ENCODE measurements at regions not wholly inside any gene's neighbourhood (a gene's known extent, or its start where the extent isn't known, plus 50 kb on each side); places are given as distances from the start of the nearest gene placed in this dataset.

DNA sequence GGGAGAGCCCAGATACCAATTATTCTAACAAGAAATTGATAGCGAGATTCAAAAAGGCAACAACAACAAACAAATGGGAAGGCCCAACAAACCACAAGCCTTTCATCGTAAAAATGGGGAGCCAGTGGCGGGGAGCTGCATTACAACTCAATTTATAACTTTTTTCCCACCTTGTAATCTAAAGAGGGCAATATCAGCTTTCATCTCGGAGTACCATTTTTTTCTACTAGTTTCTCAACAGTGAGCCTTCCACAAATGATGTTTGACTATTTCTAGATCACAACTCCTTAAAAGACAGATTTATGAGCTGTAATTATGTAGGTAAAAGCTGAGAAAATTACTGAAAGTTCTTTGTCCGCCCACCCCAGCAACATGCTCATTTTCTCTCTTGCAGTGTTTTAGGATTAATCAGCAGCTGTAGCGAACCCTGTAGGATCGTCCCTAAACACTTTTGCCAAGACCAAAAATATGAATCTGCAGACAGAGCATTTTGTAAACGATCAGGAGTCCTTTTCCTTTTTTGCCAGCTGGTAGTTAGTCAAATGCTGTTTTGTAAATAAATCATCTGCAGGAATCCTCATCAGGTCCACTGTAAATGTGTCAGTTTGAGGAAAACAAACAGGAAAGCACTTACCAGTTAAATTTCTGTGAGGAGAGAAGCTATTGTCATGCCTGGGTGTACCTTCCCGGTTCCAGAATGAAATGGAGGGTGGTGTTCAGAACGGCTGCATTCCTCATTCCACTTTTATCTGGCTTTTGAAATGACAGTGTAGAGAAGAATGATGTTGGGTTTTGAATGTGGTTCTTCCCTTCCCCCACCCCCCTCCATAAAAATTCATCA, 53.2 kb downstream of the EEF1B2 start:
- in situ Hi-C loops (cut with MboI; ENCODE audit: low sequenced_read_pairs): no loop called here
- peaks cover 39% of the 10 kb centered on the region for H3K4me1 ChIP-seq
- H3K36me3 ChIP-seq (replicated peaks): no peaks in the 10 kb centered on the region
- H3K9me3 ChIP-seq: no peaks in the 10 kb centered on the region
- peak overlapping the region; percentile 18 for H3K4me3 ChIP-seq
- peak; percentile 69 to 92 for DNase-seq (ENCODE audit: low spot score in 2 of 2)
- H3K27me3 ChIP-seq (ENCODE audit: low read depth): no peaks in the 10 kb centered on the region

DNA sequence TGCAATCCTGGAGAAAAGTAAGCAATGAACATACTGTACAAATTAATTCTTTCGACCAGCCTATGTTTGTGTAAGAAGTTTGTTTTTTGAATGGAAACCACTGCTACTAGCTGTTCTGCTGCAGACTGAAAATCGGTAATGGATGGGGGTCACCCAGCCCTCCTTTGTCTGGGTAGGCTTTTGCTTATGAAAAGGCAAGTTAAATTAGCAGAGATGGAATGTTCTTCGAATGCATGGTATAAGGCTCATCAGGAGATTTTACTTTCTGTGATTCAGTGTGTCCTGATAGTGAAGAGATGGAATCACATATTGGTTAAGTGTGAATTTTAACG, 53.8 kb downstream of the EEF1B2 start:
- Histone ChIP-seq H3K4me1 (peaks cover 45% of the 10 kb centered on the region), H3K4me3 (peak overlapping the region; percentile 18), H3K9me3 (no peaks in the 10 kb centered on the region), H3K36me3 (replicated peaks) (no peaks in the 10 kb centered on the region), H3K27me3 (ENCODE audit: low read depth) (no peaks in the 10 kb centered on the region)
- peak in 1 of 2 experiments; percentile 65 for DNase-seq (ENCODE audit: low spot score in 2 of 2)
- in situ Hi-C loops (cut with MboI; ENCODE audit: low sequenced_read_pairs): no loop called here

GRCh38 chr2:206217166-206217565, 57.3 kb upstream of the ZDBF2 start:
- in situ Hi-C loops (cut with MboI; ENCODE audit: low sequenced_read_pairs): no loop called here
- peak; percentile 30 to 55 for DNase-seq (ENCODE audit: low spot score in 2 of 2)
- Histone ChIP-seq H3K27me3 (ENCODE audit: low read depth) (no peaks in the 10 kb centered on the region), H3K4me1 (peaks cover 53% of the 10 kb centered on the region), H3K9me3 (peaks cover 4% of the 10 kb centered on the region; the same call in 1 of the 2 replicates), H3K4me3 (no peak overlapping the region), H3K36me3 (replicated peaks) (no peaks in the 10 kb centered on the region)

DNA sequence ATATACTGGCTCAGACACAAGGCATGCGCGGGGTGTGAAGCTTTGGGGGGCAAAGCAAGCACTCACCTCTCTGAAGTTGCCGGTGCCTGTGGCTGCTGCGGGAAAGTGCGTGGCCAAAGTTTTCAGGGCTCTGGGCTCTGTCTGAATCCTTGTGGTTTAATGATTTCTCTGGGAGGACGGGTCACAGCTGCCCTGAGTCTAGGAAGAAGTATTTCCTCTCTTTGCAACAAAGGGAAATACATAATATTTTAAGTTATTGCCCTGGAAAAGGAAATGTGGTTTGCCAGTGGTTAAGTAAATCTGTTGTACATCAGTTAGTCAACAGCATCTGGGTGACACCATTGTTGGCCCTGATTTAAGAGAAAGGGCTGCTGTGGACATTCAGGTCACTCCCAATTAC, 56.7 kb upstream of the ZDBF2 start:
- H3K4me1 ChIP-seq: peaks cover 47% of the 10 kb centered on the region
- H3K4me3 ChIP-seq: no peak overlapping the region
- peaks cover 4% of the 10 kb centered on the region; the same call in 1 of the 2 replicates for H3K9me3 ChIP-seq
- H3K27me3 ChIP-seq (ENCODE audit: low read depth): no peaks in the 10 kb centered on the region
- in situ Hi-C loops (cut with MboI; ENCODE audit: low sequenced_read_pairs): no loop called here
- H3K36me3 ChIP-seq (replicated peaks): no peaks in the 10 kb centered on the region
- DNase-seq (ENCODE audit: low spot score in 2 of 2): no peak

DNA sequence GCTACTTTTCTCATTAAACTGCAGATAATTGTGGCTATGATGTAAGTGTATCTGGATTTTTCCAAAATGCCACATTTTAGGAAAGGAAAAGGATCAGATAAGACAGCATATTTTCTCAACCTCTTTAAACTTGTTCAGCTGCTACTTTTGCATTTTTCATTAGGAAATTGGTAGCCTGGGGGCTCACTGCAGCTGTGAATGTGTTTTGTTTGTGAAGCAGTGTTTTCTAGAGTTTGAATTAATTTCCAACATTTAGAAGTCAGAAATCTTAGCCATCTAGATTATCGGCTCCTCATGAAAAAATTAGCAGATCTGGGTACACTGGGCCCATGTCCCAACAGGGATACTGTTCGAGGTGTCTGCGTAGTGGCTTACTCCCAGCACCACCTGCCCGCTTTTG, 56.3 kb upstream of the ZDBF2 start:
- no peak for DNase-seq (ENCODE audit: low spot score in 2 of 2)
- Histone ChIP-seq H3K9me3 (peaks cover 4% of the 10 kb centered on the region; the same call in 1 of the 2 replicates), H3K36me3 (replicated peaks) (no peaks in the 10 kb centered on the region), H3K27me3 (ENCODE audit: low read depth) (no peaks in the 10 kb centered on the region), H3K4me1 (peaks cover 43% of the 10 kb centered on the region), H3K4me3 (no peak overlapping the region)
- in situ Hi-C loops (cut with MboI; ENCODE audit: low sequenced_read_pairs): no loop called here

DNA sequence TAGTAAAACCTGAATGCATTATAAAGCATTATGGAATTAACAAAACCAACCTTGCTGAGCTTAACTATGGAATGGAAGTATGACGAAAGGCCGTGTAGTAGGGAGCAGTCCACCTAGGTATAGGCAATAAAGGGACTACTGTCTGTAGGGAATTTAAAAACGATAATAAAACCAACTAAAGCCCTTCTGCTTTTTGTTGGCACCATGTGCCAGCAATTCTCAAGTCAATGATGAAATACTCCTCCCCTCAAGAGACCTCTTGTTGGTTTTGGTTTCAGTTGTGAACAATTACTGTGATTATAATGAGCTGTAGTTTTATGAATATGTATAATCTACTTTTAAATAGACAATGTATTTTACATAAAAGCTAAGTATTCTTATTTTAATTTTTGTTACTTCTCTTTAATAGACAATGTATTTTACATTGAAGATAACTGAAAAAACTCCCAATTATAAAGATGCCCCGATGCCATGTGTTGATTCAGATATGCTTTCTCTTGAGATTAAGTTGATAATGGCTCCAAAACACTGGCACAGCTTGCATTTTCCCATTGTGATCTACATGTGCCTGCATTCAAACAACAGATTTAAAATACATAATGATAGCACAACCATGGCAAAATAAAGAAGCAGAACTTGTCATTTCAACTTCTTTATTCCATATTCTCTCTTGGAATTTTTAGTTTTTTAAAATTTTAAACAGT, 55.5 kb upstream of the ZDBF2 start:
- H3K36me3 ChIP-seq (replicated peaks): no peaks in the 10 kb centered on the region
- DNase-seq (ENCODE audit: low spot score in 2 of 2): peak; percentile 40 to 88
- H3K27me3 ChIP-seq (ENCODE audit: low read depth): no peaks in the 10 kb centered on the region
- H3K4me1 ChIP-seq: peaks cover 36% of the 10 kb centered on the region
- peaks cover 4% of the 10 kb centered on the region; the same call in 1 of the 2 replicates for H3K9me3 ChIP-seq
- in situ Hi-C loops (cut with MboI; ENCODE audit: low sequenced_read_pairs): no loop called here
- no peak overlapping the region for H3K4me3 ChIP-seq

GRCh38 chr2:206219957-206220356, 54.5 kb upstream of the ZDBF2 start:
- peaks cover 4% of the 10 kb centered on the region; the same call in 1 of the 2 replicates for H3K9me3 ChIP-seq
- H3K4me1 ChIP-seq: peaks cover 36% of the 10 kb centered on the region
- DNase-seq (ENCODE audit: low spot score in 2 of 2): no peak
- no peaks in the 10 kb centered on the region for H3K27me3 ChIP-seq (ENCODE audit: low read depth)
- H3K4me3 ChIP-seq: no peak overlapping the region
- in situ Hi-C loops (cut with MboI; ENCODE audit: low sequenced_read_pairs): no loop called here
- H3K36me3 ChIP-seq (replicated peaks): no peaks in the 10 kb centered on the region

DNA sequence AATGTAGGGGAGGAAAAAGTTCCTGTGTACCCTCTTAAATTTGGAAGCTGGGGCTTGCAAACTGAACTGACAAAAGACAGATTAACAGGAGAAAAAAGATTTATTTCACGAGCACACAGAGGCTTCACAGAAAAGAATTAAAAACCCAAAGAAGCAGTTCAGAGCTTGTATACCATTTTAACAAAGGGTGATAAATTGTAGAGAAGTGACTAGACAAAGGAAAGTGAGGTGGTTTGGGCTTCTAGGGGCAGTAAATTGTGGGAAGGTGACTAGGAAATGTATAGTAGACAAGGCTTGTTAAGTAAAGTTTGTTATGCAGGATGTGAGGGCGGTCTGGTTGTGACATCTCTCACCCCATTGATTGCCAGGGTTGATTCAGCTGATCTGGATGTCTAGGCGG, 53.5 kb upstream of the ZDBF2 start:
- in situ Hi-C loops (cut with MboI; ENCODE audit: low sequenced_read_pairs): no loop called here
- H3K27me3 ChIP-seq (ENCODE audit: low read depth): no peaks in the 10 kb centered on the region
- peak; percentile 45 to 85 for DNase-seq (ENCODE audit: low spot score in 2 of 2)

More for the DNA sequence above, 53.5 kb upstream of the ZDBF2 start:
- no peak overlapping the region for H3K4me3 ChIP-seq
- H3K36me3 ChIP-seq (replicated peaks): no peaks in the 10 kb centered on the region
- H3K9me3 ChIP-seq: peaks cover 4% of the 10 kb centered on the region; the same call in 1 of the 2 replicates
- H3K4me1 ChIP-seq: peaks cover 36% of the 10 kb centered on the region
